ENCODE measurements at regions not wholly inside any gene's neighbourhood (a gene's known extent, or its start where the extent isn't known, plus 50 kb on each side); places are given as distances from the start of the nearest gene placed in this dataset.

- no peak for DNase-seq
Measured at GRCh38 chr4:3343358-3343757, 50.5 kb downstream of the RGS12 start.

DNA sequence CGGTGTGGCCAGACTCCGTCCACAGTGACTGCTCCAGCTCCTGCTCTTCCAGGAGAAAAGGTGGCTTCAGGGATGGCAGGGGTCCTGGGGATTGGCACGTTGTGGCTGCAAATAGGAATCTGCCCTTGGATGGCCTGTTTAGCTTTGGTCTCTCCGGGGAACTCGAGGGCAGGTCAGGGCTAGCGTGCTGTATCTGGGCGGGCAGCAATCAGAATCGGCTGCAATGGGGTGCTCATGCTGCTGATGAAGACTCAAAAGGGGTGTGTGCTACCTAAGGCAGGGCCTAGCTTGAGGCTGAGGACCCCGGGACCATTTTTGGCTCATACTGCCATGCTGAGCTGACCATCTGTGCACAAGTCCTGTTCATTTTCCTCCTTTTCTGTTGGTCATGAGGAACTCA, 51.3 kb downstream of the RGS12 start:
- DNase-seq, result no peak

DNA sequence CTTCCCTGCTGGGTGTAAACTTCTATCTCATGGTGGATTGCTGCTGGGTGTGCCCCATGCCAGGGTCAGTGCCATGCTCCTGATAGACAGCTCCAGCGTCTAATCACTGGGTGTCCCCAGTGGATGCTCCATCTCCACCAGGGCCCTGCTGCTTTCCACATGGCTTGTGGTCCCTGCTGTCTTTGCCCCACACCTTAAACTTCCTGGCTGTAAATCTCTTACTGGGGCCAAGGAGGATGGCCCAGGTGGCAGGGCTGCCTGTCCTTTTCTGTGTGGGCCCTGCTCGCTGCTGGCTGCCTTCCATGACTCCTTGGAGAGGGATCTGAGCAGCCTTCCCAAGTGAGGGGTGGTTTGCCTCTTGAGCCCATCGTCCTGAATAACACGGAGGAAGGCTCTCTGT, 51.8 kb downstream of the RGS12 start:
- DNase-seq, result no peak

GRCh38 chr4:3345384-3345783, 52.6 kb downstream of the RGS12 start:
- no peak for DNase-seq

- DNase-seq, result peak; percentile 10
Measured at GRCh38 chr4:3346146-3346545, 53.3 kb downstream of the RGS12 start.

DNA sequence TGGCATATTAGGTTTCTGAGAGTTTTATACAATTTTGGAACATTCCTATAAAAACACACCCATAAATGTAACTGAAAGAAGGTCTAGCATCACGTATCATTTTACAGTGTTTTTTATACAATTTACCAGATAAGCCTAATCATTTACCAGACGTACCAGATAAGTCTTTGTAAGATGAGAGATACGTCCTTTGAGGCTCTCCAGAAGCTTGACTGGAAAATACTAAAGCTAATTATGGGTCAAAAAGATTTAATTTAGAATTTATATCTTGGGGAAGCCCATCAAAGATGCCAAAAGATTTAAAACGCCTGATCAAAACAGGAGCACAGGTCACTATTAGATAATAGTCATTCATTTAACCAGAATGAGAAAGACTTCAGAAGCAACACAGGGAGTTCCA, 55.0 kb downstream of the RGS12 start:
- DNase-seq, result no peak

- no peak for DNase-seq
Measured at GRCh38 chr4:3348621-3349020, 55.8 kb downstream of the RGS12 start.

DNA sequence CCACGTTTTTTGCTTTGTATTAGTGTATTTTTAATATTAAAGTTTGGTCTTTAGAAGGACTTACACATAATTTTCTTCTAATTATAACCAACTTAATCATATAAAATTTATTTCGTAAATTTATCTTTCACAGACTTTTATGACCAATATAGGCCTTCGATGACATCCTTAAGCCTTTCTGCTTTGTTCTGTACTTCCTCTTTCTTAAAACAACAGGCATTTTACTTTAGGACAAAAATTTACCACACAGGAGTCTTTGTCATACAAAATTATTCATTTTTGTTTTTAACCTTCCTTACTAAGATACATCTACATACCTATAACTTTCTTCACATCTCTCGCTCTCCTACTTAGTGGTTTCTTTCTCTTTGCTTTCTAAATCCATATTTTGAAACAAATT, 56.3 kb downstream of the RGS12 start:
- DNase-seq, result no peak

DNA sequence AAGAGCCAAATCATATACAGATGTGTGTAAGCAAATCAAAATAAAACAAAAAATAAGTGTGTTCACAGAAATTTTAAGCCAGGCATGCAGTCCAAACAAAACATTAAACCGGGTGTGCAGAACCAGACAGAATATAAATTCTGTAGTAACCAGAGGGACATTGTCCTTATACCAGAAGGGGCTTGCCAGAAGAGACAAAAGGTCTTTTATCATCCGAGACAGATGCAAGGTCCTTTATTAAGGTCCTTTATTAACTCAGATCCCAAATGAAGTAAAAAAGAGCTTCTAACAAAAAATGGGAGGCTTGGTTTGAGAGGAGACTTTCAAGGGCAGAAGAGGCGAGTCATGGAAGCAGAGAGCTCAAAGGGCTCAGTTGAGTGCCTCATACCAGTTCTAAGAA, 59.2 kb downstream of the RGS12 start:
- DNase-seq, result no peak

DNA sequence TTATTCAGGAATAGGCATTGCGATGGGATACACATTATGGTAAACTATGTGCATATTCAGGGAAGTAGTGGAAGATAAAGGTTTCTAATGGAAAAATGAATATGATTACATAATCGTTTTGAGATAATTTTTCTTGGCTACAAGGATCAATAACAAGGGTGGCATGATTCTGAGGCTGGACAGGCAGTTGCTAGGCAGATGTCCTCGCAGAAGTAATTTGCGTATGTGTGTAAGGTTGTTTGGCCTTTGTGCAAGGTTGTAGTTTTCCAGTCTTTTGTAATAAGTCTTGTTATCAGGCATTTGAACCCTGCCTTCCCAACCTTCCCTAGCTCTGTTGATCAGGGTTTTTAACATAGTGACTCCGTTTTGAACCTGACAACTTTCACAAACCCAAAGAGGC, 59.7 kb downstream of the RGS12 start:
- DNase-seq, result no peak

GRCh38 chr4:3352941-3353594, 60.2 kb downstream of the RGS12 start:
- no peak for DNase-seq

GRCh38 chr4:3353752-3354454, 61.1 kb downstream of the RGS12 start:
- no peak for DNase-seq

GRCh38 chr4:3354455-3354811, 61.6 kb downstream of the RGS12 start:
- no peak for DNase-seq

DNA sequence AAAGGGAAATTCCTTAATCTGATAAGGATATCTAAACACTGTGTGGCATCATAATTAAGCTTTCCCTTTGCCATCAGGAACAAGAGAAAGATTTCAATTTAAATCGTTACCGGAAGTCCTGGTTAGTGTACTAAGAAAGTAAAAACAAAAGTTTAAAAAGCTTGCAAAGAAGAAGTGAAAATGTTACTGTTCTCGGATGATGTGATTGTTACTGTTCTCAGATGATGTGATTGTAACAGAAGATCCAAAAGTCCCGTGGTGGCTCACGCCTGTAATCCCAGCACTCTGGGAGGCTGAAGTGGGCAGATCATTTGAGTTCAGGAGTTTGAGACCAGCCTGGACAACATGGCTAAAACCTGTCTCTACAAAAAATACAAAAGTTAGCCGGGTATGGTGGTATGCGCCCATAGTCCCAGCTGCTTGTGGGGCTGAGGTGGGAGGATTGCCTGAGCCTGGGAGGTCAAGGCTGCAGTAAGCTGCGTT, 62.5 kb downstream of the RGS12 start:
- DNase-seq, result no peak

DNA sequence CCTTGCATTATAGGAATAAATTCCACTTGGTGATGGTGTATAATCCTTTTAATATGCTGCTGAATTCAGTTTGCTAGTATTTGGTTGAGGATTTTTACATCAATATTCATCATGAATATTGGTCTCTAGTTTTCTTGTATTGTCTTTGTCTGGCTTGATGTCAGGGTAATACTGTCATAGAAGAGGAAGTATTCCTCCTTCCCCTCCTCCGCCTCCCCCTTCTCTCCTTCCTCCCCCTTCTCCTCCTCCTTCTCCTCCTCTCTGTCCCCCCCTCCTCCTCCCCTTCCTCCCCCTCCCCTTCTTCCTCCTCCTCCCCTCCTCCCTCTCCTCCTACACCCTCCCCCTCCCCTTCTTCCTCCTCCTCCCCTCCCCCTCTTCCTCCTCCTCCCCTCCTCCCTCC, 65.8 kb downstream of the RGS12 start:
- no peak for DNase-seq

DNA sequence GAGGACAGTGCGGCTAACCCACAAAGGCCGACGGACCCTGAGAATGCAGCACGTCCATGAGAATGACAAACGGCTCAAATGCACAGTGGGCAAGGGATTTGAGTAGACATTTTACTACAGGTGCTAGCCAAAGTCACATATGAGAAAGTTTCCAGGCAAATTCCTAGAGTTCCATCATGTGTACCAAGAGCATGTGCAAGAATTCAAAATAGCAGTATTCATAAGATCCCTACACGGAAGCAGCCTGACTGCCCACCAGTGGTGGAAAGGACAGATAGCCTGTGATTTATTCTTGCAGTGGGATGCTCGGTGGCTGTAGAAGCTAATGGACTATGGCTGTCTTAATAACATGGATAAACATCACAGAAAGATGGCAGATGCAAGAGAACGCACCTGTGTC, 68.0 kb downstream of the RGS12 start:
- no peak for DNase-seq

DNA sequence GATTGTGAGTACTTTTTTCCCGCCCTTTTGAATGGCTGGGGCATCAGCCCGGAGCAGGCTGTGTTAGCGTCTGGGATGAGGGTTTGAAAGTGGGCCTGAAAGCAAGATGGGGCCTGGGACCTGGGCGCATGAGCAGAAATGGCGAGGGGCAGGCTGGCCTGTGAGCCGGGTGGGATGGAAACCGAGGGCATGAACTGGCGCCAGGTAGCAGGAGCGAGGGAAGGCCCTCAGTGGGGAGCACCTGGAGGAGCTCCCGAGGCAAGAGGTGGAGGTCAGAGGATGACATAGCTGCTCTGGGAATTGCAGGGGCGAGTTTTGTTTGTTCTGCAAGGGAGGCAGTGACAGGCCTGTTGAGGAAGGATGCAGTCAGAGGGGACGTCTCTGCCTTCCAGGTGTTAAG, 68.6 kb downstream of the RGS12 start:
- no peak for DNase-seq

- no peak for DNase-seq
Measured at GRCh38 chr4:3361896-3362295, 69.1 kb downstream of the RGS12 start.

DNA sequence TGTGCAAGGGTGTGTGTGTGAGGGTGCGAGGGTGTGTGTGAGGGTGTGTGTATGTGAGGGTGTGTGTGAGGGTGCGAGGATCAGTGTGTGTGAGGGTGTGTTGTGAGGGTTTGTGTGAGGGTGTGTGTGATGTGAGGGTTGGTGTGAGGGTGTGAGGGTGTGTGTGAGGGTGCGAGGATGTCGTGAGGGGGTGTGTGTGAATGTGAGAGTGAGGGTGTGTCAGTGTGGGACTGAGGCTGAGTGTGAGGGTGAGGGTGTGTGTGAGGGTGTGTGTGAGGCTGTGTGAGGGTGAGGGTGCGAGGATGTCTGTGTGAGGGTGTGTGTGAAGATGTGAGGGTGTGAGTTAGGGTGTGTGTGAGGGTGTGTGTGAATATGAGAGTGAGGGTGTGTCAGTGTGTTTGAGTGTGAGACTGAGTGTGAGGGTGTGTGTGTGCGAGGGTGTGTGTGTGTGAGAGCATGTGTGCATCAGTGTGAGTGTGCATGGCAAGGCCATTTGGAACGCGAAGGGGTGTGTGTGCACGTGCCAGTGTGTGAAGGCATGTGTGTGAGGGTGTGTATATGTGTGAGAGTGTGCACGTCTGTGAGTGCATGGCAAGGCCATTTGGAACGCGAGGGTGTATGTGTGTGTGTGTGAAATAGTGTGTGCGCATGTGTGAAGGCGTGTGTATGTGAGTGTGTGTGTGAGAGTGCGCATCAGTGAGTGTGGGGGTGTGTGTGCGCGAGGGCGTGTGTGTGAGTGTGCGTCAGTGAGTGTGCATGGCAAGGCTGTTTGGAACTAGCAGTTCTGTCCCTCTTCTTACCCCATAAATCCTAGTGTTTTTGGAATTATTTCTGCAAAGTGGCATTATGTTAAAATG, 69.8 kb downstream of the RGS12 start:
- DNase-seq, result no peak

DNA sequence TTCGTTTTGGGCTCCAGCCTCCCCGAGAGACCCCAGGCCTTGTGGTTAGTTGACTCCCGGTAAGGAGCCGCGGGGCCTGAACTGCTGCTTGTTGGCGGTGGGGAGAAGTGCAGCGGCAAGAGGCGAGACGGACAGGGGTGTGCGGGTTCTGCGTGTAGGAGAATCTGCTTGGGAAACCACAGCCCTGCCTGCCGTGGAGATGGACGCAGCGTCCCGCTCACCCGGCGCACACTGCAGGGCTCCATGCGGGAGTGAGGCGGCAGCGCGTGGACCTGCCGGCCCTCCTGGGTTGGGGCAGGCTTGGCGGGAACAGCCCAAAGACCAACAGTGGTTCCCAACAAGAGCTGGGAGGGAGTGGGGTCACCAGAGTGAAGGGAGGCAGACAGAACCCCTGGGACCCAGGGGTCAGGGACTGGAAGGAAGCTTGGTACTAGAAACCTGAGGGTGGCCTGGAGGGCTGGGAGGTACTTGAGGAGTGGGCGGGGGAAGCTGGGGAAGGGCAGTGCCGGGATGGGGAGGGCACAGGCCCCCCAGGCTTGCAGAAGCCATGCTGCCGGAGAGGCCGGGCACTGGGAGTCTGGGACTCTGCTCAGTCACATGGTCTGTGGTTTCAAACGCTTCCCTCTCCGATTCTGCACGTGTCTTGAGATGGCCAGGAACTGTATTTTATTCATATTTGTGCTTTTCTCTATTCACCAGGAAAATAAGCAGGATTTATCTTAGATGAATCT, 70.8 kb downstream of the RGS12 start:
- DNase-seq, result no peak

DNA sequence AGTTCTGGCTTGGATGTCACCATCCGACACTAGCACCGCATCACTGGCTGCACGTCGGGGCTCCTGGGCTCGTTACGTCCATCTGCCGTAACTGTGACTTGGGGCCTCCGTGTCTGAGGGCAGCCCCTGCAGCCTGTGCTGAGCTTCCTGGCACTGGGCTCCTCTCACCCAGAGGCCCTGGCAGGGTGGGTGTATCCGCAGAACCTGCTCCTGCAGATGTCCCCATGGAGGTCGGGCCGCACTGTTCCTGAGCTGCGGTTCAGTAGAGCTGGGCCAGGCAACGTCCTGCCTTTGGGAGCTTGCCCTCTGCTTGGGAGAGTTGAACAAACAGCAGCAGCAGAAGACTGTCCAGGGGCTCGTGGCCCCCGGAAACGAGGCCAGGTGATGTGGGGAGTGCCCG, 71.4 kb downstream of the RGS12 start:
- no peak for DNase-seq

DNA sequence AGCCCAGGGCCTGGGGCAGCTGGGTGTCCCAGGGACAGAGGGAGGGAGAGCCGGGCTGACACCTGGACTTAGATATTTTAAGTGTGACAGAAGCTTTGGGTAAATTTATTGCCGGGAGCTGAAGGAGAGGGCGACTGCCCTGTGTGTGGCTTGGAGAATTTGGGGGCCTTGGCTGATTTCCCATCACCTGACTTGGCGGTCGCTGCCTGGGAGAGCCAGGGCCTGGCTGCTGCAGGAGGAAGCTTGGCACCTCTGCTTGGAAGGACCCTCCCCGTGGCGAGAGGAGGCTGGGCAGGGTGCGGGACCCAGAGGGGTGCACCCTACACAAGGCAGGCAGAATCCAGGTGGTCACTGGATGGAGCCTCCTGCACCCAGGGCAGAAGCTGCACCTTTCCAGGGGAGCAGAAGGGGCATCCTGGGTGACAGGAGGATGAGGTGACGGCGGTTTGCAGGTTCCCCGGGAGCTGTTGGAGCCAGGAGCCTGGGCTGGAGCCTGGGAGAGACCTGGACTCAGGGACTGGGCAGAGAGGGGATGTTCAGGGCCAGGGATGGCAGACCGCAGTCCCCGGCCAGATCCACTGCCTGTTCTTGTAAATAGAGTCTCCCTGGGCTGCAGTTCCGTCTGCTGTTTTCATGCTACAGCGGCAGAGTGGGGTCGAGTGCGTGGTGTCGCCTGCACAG, 72.0 kb downstream of the RGS12 start:
- DNase-seq, result peak; percentile 8

DNA sequence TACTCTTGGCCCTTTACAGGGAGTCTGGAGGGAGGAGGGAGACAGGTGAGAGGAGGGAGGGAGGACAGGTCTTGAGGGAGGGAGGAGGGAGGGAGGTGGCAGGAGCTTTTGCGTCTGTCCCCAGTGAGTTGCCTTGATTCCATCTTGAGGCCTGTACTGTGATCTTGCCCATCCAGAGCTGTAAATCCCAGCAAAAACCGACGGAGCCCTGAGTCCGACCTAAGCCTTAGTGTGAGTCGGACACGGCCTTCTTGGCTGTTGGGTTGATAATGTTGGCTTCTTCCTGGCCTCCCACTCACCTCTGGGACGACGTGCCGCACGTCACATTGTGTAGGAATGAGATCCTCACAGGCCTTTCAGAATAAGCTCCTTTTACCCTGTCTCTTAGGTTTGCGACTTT, 72.5 kb downstream of the RGS12 start:
- DNase-seq, result no peak

Measured in SHP77 treated with DMSO at 0.1 percent for 48 hours (cell line).